H9 (cell line): ENCODE measurements at regions not wholly inside any gene's neighbourhood (a gene's known extent, or its start where the extent isn't known, plus 50 kb on each side); places are given as distances from the start of the nearest gene placed in this dataset.

Experiments
- DNase-seq: peaks from one replicate; pipeline ENCODE4 v3.0.0-alpha.2; 2017
- H2AFZ ChIP-seq: one replicate; pipeline ENCODE4 v1.6.1; 2013; ENCODE audit warnings: mild to moderate bottlenecking, low read length, control low read depth, moderate library complexity
- H2AK5ac ChIP-seq: 2 replicates; pipeline ENCODE4 v1.6.1; 2013; ENCODE audit warnings: low read length, control low read depth, mixed read lengths; ENCODE audit not compliant: insufficient read length
- H2BK120ac ChIP-seq: one replicate; pipeline ENCODE4 v1.6.1; 2013; ENCODE audit warnings: low read depth, mild to moderate bottlenecking, low read length, control low read depth, inconsistent platforms; ENCODE audit not compliant: poor library complexity, severe bottlenecking
- H2BK12ac ChIP-seq: 2 replicates; pipeline ENCODE4 v1.6.1; 2013; ENCODE audit warnings: low read length, control low read depth, mixed read lengths, low read depth; ENCODE audit not compliant: insufficient read length
- H2BK15ac ChIP-seq: 2 replicates; pipeline ENCODE4 v1.6.1; 2013; ENCODE audit warnings: low read depth, low read length, control low read depth
- H2BK20ac ChIP-seq: one replicate; pipeline ENCODE4 v1.6.1; 2013; ENCODE audit warnings: low read depth, mild to moderate bottlenecking, low read length, control low read depth, inconsistent platforms; ENCODE audit not compliant: poor library complexity, severe bottlenecking
- H2BK5ac ChIP-seq: 2 replicates; pipeline ENCODE4 v1.6.1; 2013; ENCODE audit warnings: low read length, control low read depth, mixed read lengths; ENCODE audit not compliant: insufficient read length
- H3K14ac ChIP-seq: 2 replicates; pipeline ENCODE4 v1.6.1; 2013; ENCODE audit warnings: low read length, control low read depth; ENCODE audit not compliant: insufficient read depth
- H3K18ac ChIP-seq: 2 replicates; pipeline ENCODE4 v1.6.1; 2013; ENCODE audit warnings: low read depth, mild to moderate bottlenecking, mixed read lengths, low read length, control low read depth; ENCODE audit not compliant: insufficient read length
- H3K23ac ChIP-seq: 2 replicates; pipeline ENCODE4 v1.6.1; 2013; ENCODE audit warnings: low read length, control low read depth, mixed read lengths, low read depth; ENCODE audit not compliant: insufficient read length
- H3K23me2 ChIP-seq: 2 replicates; pipeline ENCODE4 v1.6.1; 2013; ENCODE audit warnings: low read depth, mild to moderate bottlenecking, mixed read lengths, low read length, control low read depth; ENCODE audit not compliant: insufficient read length, poor library complexity, severe bottlenecking
- H3K27ac ChIP-seq: 2 replicates; pipeline ENCODE4 v1.5.1; 2013; ENCODE audit warnings: low read length, control low read depth, mixed read lengths, low read depth; ENCODE audit not compliant: insufficient read length
- H3K27me3 ChIP-seq: 2 replicates; pipeline ENCODE4 v1.6.1; 2013; ENCODE audit warnings: low read length, control low read depth, inconsistent platforms; ENCODE audit not compliant: insufficient read depth
- H3K4ac ChIP-seq: 2 replicates; pipeline ENCODE4 v1.6.1; 2013; ENCODE audit warnings: low read depth, mild to moderate bottlenecking, control low read depth, inconsistent platforms, low read length, moderate library complexity
- H3K4me1 ChIP-seq: 2 replicates; pipeline ENCODE4 v1.6.1; 2013; ENCODE audit warnings: low read length, control low read depth, inconsistent platforms; ENCODE audit not compliant: insufficient read depth
- H3K4me2 ChIP-seq: 2 replicates; pipeline ENCODE4 v1.6.1; 2013; ENCODE audit warnings: low read length, control low read depth, mixed read lengths; ENCODE audit not compliant: insufficient read length, insufficient read depth
- H3K56ac ChIP-seq: 2 replicates; pipeline ENCODE4 v1.6.1; 2013; ENCODE audit warnings: low read depth, mild to moderate bottlenecking, mixed read lengths, low read length, control low read depth; ENCODE audit not compliant: insufficient read length
- H3K79me1 ChIP-seq: 2 replicates; pipeline ENCODE4 v1.6.1; 2013; ENCODE audit warnings: low read depth, mild to moderate bottlenecking, moderate library complexity, low read length, control low read depth, inconsistent platforms; ENCODE audit not compliant: insufficient read depth, poor library complexity, severe bottlenecking
- H3K79me2 ChIP-seq: 2 replicates; pipeline ENCODE4 v1.6.1; 2013; ENCODE audit warnings: low read length, control low read depth, inconsistent platforms; ENCODE audit not compliant: insufficient read depth
- H3K9ac ChIP-seq: 2 replicates; pipeline ENCODE4 v1.6.1; 2013; ENCODE audit warnings: low read length, control low read depth, mixed read lengths; ENCODE audit not compliant: insufficient read length; ENCODE audit errors: extremely low read depth
- H3K9me3 ChIP-seq: one replicate; pipeline ENCODE4 v1.6.1; 2013; ENCODE audit warnings: low read depth, low read length, inconsistent platforms; ENCODE audit not compliant: control insufficient read depth
- H3T11ph ChIP-seq: one replicate; pipeline ENCODE4 v1.6.1; 2013; ENCODE audit warnings: mild to moderate bottlenecking, low read length, control low read depth, inconsistent platforms
- H4K20me1 ChIP-seq: one replicate; pipeline ENCODE4 v1.6.1; 2013; ENCODE audit not compliant: control insufficient read depth, insufficient read length, insufficient read depth
- H4K5ac ChIP-seq: 2 replicates; pipeline ENCODE4 v1.6.1; 2013; ENCODE audit warnings: low read depth, mild to moderate bottlenecking, mixed read lengths, low read length, control low read depth; ENCODE audit not compliant: insufficient read length
- H4K8ac ChIP-seq: replicated peaks from 2 replicates; pipeline ENCODE4 v1.6.1; 2013; ENCODE audit warnings: low read length, control low read depth, mixed read lengths, low read depth; ENCODE audit not compliant: insufficient read length
- H4K91ac ChIP-seq: 2 replicates; pipeline ENCODE4 v1.6.1; 2013; ENCODE audit warnings: low read depth, mild to moderate bottlenecking, moderate library complexity, mixed read lengths, low read length, control low read depth; ENCODE audit not compliant: insufficient read length
- H3K27ac Mint-ChIP-seq, 3 experiments: 2 replicates in 2 of 3; 3 replicates in 1 of 3; pipeline ENCODE4 v1.8.0; 2020 to 2021; ENCODE audit warnings: mixed read lengths in 3 of 3, mild to moderate bottlenecking in 1 of 3, moderate library complexity in 1 of 3
- H3K27me3 Mint-ChIP-seq: 2 replicates; pipeline ENCODE4 v1.8.0; 2021; ENCODE audit warnings: low read depth, mild to moderate bottlenecking, moderate library complexity, mixed read lengths
- H3K36me3 Mint-ChIP-seq, 3 experiments: 2 replicates in 2 of 3; 3 replicates in 1 of 3; pipeline ENCODE4 v1.8.0; 2020 to 2021; ENCODE audit warnings: low read depth in 3 of 3, mixed read lengths in 3 of 3; ENCODE audit not compliant: insufficient read depth in 1 of 3
- H3K4me1 Mint-ChIP-seq, 2 experiments: 2 replicates each; pipeline ENCODE4 v1.8.0; 2020; ENCODE audit warnings: mixed read lengths in 2 of 2
- H3K4me3 Mint-ChIP-seq, 2 experiments: 2 replicates in 1 of 2; 3 replicates in 1 of 2; pipeline ENCODE4 v1.8.0; 2020 to 2021; ENCODE audit warnings: mild to moderate bottlenecking in 2 of 2, mixed read lengths in 2 of 2, moderate library complexity in 1 of 2
- H3K9me3 Mint-ChIP-seq, 2 experiments: 2 replicates in 1 of 2; 3 replicates in 1 of 2; pipeline ENCODE4 v1.8.0; 2020; ENCODE audit warnings: mild to moderate bottlenecking in 2 of 2, mixed read lengths in 2 of 2, moderate library complexity in 1 of 2
- WGBS: extraction: QIAGEN DNeasy Blood & Tissue Kit; methylation state at CpG from one replicate; pipeline ENCODE4 v1.1.7; 2013; ENCODE audit warnings: missing lambda C conversion rate, low lambda C conversion rate, mixed read lengths; ENCODE audit not compliant: insufficient read length; ENCODE audit errors: extremely low coverage; 5-methylcytosine and 5-hydroxymethylcytosine counted together
- TF ChIP-seq, protein P1 (sequence below): fragments of 200-600 bp; sonication (generic); conservative IDR thresholded peaks from 3 replicates; pipeline ENCODE4 v1.8.0; 2021; ENCODE audit warnings: antibody characterized with exemption, mild to moderate bottlenecking

- peaks cover 6% of the 10 kb centered on the region for H3K27me3 Mint-ChIP-seq
- H3K9me3 Mint-ChIP-seq, result no peaks in the 10 kb centered on the region
Observed at GRCh38 chr5:126195410-126196100, 227.7 kb upstream of the GRAMD2B start.

More at GRCh38 chr5:126195410-126196100, 227.7 kb upstream of the GRAMD2B start:
- H2AFZ ChIP-seq, result no peak overlapping the region
- no peaks in the 10 kb centered on the region for H3K23me2 ChIP-seq
- WGBS, result no CpG with 5 or more reads among the region's 5 CpGs
- H3K27me3 ChIP-seq, result no peaks in the 10 kb centered on the region
- H3K27ac ChIP-seq, result no peak overlapping the region
- H2BK5ac ChIP-seq, result no peak overlapping the region
- H3K23ac ChIP-seq, result no peak overlapping the region
- no peaks in the 10 kb centered on the region for H3K79me2 ChIP-seq
- H3K14ac ChIP-seq, result no peak overlapping the region
- no peaks in the 10 kb centered on the region for H3K79me1 ChIP-seq
- no peaks in the 10 kb centered on the region for H4K20me1 ChIP-seq
- H4K8ac ChIP-seq, result no peak overlapping the region
- Mint-ChIP-seq H3K36me3 (no peaks in the 10 kb centered on the region), H3K27ac (no peak overlapping the region), H3K4me3 (no peak overlapping the region), H3K4me1 (peaks cover 19 to 20% of the 10 kb centered on the region in 2 experiments)
- no peaks in the 10 kb centered on the region for H3K4me1 ChIP-seq
- H3T11ph ChIP-seq, result no peak overlapping the region
- no peak for DNase-seq
- no peak overlapping the region for H2BK20ac ChIP-seq
- no peak overlapping the region for H3K4ac ChIP-seq
- H3K9me3 ChIP-seq, result no peaks in the 10 kb centered on the region
- no peak overlapping the region for H3K18ac ChIP-seq
- TF ChIP-seq, protein P1, sequence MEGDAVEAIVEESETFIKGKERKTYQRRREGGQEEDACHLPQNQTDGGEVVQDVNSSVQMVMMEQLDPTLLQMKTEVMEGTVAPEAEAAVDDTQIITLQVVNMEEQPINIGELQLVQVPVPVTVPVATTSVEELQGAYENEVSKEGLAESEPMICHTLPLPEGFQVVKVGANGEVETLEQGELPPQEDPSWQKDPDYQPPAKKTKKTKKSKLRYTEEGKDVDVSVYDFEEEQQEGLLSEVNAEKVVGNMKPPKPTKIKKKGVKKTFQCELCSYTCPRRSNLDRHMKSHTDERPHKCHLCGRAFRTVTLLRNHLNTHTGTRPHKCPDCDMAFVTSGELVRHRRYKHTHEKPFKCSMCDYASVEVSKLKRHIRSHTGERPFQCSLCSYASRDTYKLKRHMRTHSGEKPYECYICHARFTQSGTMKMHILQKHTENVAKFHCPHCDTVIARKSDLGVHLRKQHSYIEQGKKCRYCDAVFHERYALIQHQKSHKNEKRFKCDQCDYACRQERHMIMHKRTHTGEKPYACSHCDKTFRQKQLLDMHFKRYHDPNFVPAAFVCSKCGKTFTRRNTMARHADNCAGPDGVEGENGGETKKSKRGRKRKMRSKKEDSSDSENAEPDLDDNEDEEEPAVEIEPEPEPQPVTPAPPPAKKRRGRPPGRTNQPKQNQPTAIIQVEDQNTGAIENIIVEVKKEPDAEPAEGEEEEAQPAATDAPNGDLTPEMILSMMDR, result no peak
- H3K56ac ChIP-seq, result no peak overlapping the region
- no peak overlapping the region for H3K9ac ChIP-seq
- no peak overlapping the region for H2BK12ac ChIP-seq
- H2AK5ac ChIP-seq, result no peak overlapping the region
- no peak overlapping the region for H2BK120ac ChIP-seq
- H4K5ac ChIP-seq, result no peak overlapping the region
- H2BK15ac ChIP-seq, result no peak overlapping the region
- H3K4me2 ChIP-seq, result no peak overlapping the region
- H4K91ac ChIP-seq, result no peak overlapping the region
